ENCODE measurements at regions not wholly inside any gene's neighbourhood (a gene's known extent, or its start where the extent isn't known, plus 50 kb on each side); places are given as distances from the start of the nearest gene placed in this dataset.

GRCh38 chr15:85314633-85315032 lies 65.8 kb upstream of the AKAP13 start:
- H3K4me2 ChIP-seq (ENCODE audit: low read depth, low read length): no peak overlapping the region
- intact Hi-C loops (cut with micrococcal nuclease; ENCODE audit: unreplicated experiment) (no loop called here), in situ Hi-C loops (cut with HindIII; ENCODE audit: extremely low pct_ligation_motif_present, low pct_unique_long_range_greater_than_20kb) (no loop called here)
- no peaks in the 10 kb centered on the region for H4K20me1 ChIP-seq (ENCODE audit: insufficient read depth, low read length)
- no peaks in the 10 kb centered on the region for H3K27me3 ChIP-seq (ENCODE audit: control insufficient read depth in 1 of 2, insufficient read depth in 2 of 2, low read length in 2 of 2)
- DNase-seq (ENCODE audit: low spot score) (no peak), FAIRE-seq (no peak), ATAC-seq (no peak)
- no peaks in the 10 kb centered on the region for H3K9me3 ChIP-seq (ENCODE audit: low read length)
- no peaks in the 10 kb centered on the region for H3K36me3 ChIP-seq (replicated peaks in 1 of 2; ENCODE audit: control insufficient read depth in 1 of 2, insufficient read depth in 2 of 2, low read length in 2 of 2)
- no TSS peak for BruUV-seq (replicated peaks)
- H3K4me1 ChIP-seq (ENCODE audit: insufficient read depth, low read length): peaks cover 23% of the 10 kb centered on the region
- 53% methylated on average over 4 of the region's 4 CpGs for WGBS (ENCODE audit: low lambda C conversion rate)
- POLR2A ChIA-PET: no interaction called here
- TF ChIP-seq SALL2 (CRISPR knock-in tag; IDR thresholded peaks at IDR 0.05) (no peak), ZNF597 (CRISPR knock-in tag; IDR thresholded peaks at IDR 0.05) (no peak)
- no peak overlapping the region for H3K27ac ChIP-seq (ENCODE audit: extremely low read length, insufficient read depth, low read length)
- H2AFZ ChIP-seq (ENCODE audit: low read length): no peak overlapping the region
- H3K79me2 ChIP-seq (ENCODE audit: insufficient read depth, low read length): no peaks in the 10 kb centered on the region
- no peak overlapping the region for H3K4me3 ChIP-seq (replicated peaks in 1 of 3; ENCODE audit: insufficient read depth in 1 of 3, low read depth in 2 of 3, low read length in 3 of 3)
- no peak overlapping the region for H3K9ac ChIP-seq (ENCODE audit: insufficient read depth, low read depth, low read length)
- CTCF ChIA-PET (ENCODE audit: low intra/inter-chr PET ratio, low total read pairs): no interaction called here

GRCh38 chr15:85316244-85316934 lies 64.0 kb upstream of the AKAP13 start:
- ATAC-seq: peak; percentile 54; the same call in 2 of the 3 replicates
- no peak overlapping the region for H3K4me3 ChIP-seq (replicated peaks in 1 of 3; ENCODE audit: insufficient read depth in 1 of 3, low read depth in 2 of 3, low read length in 3 of 3)
- WGBS (ENCODE audit: low lambda C conversion rate): 10% methylated on average over 8 of the region's 8 CpGs
- H3K9me3 ChIP-seq (ENCODE audit: low read length): no peaks in the 10 kb centered on the region
- no peak overlapping the region for H3K27ac ChIP-seq (ENCODE audit: extremely low read length, insufficient read depth, low read length)
- peak; percentile 14 for DNase-seq (ENCODE audit: low spot score)
- no peak for FAIRE-seq
- ChIA-PET POLR2A (no interaction called here), CTCF (ENCODE audit: low intra/inter-chr PET ratio, low total read pairs) (no interaction called here)
- no peaks in the 10 kb centered on the region for H4K20me1 ChIP-seq (ENCODE audit: insufficient read depth, low read length)
- TF ChIP-seq REXO4 (CRISPR knock-in tag; IDR thresholded peaks at IDR 0.05; ENCODE audit: borderline replicate concordance): no peak
- TF ChIP-seq MED13 (CRISPR knock-in tag; IDR thresholded peaks at IDR 0.05): no peak
- TF ChIP-seq ZKSCAN1 (IDR thresholded peaks at IDR 0.05; ENCODE audit: low read length): 0 out of 2 replicates have a peak, but pooled peaks have one; percentile 63
- in situ Hi-C loops (cut with HindIII; ENCODE audit: extremely low pct_ligation_motif_present, low pct_unique_long_range_greater_than_20kb) (no loop called here), intact Hi-C loops (cut with micrococcal nuclease; ENCODE audit: unreplicated experiment) (no loop called here)
- H3K9ac ChIP-seq (ENCODE audit: insufficient read depth, low read depth, low read length): no peak overlapping the region
- H2AFZ ChIP-seq (ENCODE audit: low read length): no peak overlapping the region
- no peaks in the 10 kb centered on the region for H3K79me2 ChIP-seq (ENCODE audit: insufficient read depth, low read length)
- H3K36me3 ChIP-seq (replicated peaks in 1 of 2; ENCODE audit: control insufficient read depth in 1 of 2, insufficient read depth in 2 of 2, low read length in 2 of 2): no peaks in the 10 kb centered on the region
- H3K4me2 ChIP-seq (ENCODE audit: low read depth, low read length): no peak overlapping the region
- no TSS peak for BruUV-seq (replicated peaks)
- H3K27me3 ChIP-seq (ENCODE audit: control insufficient read depth in 1 of 2, insufficient read depth in 2 of 2, low read length in 2 of 2): no peaks in the 10 kb centered on the region
- peaks cover 23% of the 10 kb centered on the region for H3K4me1 ChIP-seq (ENCODE audit: insufficient read depth, low read length)
